Left kidney (tissue), 1 donor: ENCODE measurements at regions not wholly inside any gene's neighbourhood (a gene's known extent, or its start where the extent isn't known, plus 50 kb on each side); places are given as distances from the start of the nearest gene placed in this dataset.

Experiments
- DNase-seq: peaks from one replicate; pipeline ENCODE4 v3.0.0-alpha.2; 2013

DNA sequence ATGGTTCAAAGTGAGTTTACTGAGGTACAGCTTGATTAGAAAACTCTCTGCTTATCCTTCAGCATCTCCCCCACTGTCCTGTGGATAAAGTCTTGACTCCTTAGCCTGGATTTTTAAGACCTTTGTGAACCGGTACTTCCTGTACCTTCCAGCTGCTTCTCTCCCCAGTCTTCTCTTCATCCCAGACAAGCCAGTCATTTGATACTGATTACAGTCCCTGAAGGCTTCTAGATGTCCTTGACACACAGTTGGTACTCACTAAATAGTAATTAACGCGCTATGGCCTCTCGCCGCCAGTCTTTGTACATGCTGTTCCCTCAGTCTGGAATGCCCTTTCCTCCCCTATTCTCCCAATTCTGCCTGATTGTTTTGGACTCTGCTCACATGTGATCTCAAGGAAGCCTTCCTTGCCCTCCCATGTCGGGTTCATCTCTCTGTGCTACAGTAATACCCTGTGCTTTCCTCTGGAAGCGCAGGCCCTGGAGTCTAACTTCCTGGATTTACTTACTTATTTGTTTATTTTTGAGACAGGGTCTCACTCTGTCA, 50.6 kb upstream of the PTGR2 start:
- DNase-seq, result no peak

DNA sequence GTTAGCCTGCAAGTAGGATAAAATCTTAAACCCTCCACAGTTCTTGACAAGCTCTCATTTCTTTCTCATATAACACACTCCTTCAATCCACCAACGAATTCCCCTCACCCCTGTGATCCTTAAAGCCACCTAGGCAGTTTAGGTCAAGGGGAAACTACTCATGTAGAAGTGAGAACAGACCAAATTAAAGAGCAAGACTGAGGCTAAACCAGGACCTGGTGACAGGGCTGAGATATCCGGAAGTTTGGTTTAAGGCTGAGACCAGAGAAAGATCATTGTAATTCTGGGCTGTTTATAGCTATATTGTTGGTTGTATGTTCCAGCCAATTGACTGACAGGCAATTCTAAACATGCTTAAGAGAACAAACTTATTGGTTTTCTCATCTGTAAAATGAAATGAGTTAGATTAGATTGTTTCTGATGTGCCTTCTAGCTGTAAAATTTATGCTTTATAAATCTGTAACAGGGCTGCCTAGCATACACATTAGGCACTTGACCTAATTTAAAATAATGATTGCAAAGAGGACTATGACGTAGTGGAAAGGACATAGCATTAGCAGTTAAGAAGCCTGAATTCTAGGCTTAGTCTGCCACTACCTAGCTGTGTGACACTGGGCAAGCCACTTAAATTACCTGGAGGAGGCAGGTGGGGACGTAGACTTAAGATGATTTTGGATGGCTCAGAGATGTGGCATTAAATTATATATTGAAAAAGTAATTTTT, 53.9 kb upstream of the PTGR2 start:
- no peak for DNase-seq

DNA sequence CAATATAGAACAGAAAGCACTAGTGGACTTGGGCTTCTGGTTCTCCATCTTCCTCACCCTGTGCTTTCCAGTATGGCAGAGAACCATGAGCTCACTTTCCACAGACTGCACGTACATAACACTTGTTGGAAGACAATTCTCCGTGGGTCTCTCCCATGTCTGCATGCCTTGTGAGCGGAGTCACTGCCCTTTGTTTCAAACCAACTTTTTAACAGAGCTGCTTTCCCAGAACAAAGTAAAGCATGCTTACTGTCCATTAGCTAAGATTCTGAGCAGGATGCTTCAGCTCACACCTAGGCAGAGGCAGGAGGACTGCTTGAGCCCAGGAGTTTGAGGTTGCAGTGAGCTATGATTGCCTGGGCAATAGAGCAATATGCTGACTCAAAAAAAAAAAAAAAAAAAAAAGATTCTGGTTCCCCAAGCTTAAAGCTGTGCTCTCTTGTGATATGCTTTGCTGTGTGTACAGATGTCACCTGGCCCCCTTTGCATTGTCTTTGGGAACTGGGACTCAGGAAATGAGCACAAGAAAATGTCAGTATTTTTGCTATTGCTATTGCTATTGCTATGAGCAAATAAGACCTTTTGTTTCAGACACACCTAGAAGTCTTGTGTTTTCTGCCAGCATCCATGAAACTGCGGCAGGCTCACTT, 54.6 kb upstream of the PTGR2 start:
- DNase-seq, result no peak

DNA sequence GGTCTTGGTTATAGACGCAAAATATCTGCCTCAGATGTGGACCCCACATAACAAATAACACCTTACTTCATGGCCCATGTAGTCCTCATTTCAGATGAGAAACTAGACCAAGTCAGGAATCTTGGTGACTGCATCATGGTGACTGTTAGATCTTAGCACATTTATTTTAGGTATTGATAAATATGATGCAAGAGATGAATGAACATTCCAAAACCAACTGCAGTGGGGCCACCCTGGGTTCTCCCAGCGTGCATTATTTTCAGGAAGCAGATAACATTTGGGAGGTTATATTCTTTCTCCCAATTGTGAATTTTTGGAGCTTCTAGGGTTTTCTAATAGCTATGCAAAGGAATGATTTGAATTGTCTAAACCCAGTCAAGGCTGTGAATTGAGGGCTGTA, 55.2 kb upstream of the PTGR2 start:
- no peak for DNase-seq

DNA sequence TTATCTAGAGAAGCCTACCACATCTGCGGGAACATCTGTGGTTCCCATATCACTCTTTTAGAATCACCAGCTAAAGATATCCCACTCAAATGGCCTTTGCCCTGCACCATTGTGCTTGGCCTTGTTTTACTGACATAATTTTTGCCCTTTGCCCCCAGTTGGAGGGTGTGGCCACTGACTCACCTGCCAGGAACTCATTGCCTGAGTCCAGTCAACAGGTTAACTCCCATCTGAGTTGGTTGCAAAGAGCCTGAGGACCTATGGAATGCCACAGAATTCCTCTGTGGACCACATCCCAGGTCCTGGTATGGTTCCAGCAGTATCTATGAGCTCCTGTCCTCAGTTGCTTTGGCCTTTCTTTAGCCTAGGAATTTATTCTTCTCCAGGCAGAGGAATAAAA, 55.7 kb upstream of the PTGR2 start:
- no peak for DNase-seq

DNA sequence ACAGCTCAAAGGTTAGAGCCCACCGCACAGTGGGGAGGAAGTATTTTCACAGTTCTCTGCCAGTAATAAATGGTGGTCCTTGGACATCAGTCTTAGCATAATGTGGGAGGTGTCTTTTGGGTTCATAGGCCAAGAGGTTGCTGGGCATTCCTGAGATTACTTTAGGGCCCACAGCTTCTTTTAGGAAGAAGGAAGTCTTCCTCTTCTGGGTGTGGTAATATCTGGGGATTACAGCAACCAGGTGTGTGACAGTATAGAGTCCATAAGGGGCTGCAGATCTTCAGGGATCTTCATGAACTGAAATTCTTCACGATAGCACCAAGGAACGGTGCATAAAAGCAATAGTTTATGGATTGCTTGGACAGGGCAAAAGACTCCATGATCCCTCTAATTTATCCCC, 56.2 kb upstream of the PTGR2 start:
- no peak for DNase-seq

DNA sequence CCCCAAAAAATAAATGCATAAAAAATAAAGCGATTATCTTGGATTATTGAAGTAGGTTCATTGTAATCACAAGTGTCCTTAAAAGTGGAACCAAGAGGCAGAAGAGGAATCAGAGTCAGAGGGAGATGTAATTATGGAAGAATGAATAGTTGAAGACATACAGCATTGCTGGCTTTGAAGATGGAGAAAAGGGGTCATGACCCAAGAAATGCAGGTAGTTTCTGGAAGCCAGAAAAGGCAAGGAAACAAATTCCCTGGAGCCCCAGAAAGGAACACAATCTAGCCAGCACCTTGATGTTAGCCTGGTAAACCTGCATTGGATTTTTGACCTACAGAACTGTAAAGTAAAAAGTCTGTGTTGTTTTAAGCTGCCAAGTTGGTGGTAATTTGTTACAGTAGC, 57.5 kb upstream of the PTGR2 start:
- DNase-seq, result no peak

DNA sequence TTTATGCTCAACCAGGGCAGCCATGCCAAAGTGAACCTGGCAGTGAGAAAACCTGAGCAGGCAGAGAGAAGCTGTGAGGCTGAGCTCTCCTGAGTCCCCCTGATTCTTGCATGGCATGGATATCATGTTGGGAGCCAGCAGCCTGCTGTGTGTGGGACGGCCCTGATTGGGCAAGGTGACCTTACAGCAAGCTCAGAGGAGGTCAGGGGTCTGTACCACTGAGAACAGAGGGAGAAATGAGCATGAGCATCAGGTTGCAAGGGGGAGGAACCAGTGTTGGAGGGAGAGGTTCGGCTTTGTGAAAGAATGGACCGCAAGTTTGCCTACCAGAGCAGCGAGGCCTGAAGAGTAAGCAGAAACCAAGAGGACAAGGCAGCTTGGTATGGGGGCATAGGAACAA, 59.1 kb upstream of the PTGR2 start:
- no peak for DNase-seq

DNA sequence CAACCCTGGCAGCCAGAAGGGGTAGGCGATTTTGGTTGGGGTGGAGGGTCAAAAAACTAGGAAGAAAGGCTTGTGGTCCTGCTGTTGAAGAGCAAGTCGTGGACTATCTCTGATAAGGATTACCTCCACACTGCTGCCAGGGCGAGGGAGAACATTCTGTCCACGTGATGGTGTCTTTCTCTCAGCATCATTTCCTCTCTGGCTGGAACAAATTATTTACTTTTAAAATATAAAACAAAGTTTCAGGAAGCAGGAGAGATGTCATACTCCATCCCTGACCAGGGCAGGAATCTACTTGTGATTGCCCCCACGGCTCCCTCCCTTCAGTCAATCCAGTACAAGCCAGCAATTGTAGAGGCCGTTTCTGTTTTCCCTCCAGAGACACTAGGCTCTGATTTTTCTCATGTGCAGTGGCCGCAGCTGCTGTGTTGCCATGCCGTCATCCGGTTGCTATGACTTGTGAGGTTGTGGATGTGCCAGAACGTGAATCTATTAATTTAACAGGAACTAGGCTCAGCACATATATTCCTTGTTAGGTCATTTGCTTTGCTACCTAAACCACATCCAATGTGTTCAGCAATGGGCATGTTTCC, 61.5 kb upstream of the PTGR2 start:
- no peak for DNase-seq

DNA sequence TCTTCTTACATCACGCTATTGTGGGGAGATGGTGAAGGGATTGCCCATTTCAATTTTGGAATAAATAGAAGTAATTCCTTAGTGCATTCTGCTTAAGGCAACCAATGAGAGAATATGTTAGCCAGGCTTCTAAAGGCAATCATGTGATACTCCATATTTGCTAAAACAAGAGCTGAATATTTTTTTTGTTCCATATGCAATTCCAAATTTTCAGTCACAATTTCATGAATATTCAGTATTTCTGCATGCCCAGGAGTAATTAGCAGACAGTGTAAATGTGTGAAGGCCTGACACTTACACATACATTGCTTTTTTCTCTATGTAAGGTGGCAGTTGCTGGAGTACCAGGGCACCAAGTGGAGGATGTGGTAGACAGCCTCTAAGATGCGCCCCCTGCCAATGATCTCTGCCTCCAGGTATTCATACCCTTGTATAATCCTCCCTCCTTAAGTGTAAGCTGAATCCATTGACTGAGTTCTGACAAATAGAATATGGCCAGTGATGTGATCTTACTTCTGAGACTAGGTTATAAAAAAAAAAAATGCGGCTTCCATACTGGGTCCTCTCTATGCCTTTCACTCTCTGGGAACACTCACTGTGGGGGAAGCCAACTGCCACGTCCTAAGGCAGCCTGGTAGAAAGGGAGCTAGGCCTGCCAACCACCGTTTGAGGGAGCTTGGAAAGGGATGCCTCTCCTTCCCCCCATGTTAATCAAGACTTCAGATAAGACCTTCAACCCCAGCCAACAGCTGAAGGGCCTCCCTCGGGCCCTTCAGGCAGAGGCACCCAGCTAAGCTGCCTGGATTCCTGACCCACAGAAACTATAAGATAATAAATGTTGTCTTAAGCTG, 62.7 kb upstream of the PTGR2 start:
- no peak for DNase-seq

DNA sequence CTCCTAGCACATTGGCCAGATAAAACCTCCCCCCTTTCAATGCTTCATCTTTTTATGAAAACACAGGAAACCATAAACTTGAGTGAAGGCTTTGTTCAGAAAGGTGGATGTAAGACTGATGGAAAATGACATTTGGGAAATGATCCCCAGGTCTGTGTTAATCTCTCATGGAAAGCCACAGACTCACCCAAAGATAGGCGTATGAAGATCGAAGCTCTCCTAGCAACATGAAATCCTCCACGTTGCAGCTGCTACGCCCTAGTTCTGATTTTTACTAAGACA, 63.4 kb upstream of the PTGR2 start:
- DNase-seq, result no peak

DNA sequence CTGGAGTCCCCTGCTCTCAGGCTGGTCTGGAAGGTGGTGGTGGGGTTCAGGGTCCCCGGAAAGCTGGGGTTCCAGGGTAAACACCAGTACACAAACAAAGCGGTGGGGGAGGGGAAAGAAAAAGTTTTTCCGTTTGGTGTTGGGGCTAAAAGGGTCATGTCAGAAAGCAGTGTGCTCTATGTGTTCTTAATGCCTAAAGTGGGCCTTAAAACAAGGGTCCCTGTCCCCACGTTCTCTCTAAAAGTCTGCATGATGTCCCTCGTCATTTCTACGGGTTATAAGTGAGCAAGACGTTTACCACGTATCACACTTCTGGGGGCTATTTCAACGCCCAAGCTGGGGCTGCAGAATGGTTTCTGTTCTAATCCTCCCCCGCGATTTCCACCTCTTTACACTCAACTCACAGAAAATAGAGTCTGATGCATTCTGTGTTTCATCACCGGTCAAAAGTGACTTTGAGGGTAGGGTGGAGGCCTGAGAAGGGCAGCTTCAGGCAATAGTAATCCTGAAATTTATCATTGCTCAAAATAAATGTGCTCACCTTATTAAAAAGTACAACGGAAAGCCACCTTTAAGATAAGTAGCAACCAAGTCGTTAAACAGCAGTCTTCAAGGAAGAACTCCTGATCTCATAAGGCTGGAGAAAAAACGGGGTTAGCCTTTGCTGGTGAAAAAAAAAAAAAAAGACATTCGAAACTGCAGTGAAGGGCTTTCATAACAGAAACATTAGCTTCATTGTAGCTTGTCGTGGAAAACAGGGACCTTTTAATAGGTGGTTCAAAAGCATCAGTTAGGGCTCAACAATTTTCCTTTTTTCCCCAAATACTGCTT, 63.9 kb upstream of the PTGR2 start:
- DNase-seq, result no peak

DNA sequence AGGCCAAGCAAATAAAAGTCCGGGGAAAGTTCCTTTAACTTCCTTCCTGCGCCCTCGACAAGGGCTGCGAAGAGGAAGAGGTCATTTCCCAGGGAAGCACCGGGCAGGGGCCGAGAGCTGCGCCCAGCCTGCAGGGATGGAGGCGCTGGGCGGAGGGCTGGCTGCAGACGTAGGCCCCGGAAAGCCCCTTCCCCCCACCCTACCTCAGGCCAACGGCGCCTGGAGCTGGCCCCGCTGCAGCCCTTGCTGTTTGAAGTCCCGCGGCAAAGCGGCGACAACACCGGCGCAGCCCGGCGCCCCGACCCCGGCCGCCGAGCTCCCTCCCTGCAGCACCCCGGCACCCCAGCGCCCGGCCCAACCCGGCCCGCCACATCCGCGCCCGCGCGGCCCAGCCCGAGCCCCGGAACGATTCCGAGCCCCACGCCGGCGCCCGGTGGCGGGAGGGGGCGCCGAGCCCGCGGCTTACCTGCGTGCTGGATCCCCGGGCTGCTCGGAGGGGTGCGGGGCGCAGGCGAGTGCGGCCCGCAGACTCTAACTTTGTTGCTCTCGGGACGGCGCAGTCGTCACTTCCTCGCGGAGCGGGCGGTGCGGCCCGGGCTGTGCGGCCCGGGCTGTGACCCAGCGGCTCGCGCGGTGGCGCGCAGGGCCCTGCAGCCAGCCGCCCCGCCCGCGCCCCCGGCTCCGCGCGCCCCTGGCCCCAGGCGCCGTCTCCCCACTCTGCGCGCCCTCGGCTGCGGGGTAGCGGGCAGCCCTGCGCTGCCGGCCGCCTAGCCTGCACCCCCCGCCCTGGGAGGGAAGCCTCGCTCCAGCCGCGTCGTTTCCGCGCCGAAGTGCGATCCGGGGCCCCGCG, 64.8 kb upstream of the PTGR2 start:
- peak; percentile 55 for DNase-seq

DNA sequence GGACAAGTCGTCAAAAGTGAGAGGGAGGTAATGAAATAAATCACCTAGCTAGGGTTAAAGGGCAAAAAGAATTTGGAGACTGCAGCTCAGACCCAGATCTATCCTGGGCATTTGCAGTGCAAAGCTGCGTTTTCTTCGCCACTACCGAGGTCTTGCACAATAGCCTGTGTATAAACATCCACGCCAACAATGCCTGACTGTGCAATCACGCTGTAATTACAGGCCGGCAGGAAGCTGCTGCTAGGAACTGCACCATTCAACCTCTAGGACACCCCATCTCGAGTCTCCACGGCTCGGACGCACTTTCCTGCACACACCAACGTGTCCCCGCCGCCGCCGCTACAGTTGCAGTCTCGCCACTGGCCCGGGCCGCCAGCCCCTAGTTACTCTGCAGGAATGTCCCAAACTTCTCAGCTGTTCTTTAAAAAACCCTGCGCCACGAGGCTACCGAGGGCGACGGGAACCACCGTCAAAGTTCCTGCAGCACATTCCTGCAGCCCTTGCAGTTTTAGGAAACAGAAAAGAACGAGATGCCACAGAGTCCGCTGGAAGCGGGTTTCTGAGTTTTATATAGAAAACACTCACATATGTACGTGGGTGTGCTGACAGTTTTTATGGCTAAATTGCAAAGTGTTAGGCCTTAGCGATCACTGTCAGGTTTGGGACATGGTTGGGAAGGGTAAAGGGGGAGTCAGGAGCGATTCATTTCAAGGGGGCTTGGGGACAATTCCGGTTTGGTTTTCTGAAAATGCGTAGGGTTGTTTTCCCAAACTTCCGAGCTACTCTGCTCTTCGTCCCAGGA, 65.6 kb upstream of the PTGR2 start:
- DNase-seq, result no peak

DNA sequence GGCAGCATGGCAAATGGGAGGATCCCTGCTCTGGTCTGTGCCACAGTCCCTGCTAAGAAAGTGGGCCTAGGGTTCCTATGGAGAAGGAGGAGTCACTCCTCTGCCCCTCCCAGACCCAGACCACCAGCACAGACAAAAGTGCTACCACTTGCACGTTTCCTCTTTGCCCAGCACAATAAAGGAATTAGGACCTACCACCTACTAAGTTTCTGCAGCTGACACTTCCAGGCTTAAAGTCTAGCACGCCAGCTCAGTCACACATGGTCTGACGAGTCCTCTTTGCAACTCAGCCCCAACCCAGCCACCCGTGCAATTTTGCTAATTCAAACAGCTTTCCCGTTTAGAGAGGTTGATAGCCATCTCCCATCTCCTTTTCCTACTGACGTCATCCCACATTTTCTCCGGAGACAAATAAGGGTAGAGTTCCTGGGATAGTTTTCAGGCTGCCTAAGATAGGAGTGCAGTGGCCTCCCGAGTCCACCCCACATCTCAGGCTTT, 66.2 kb upstream of the PTGR2 start:
- DNase-seq, result no peak

DNA sequence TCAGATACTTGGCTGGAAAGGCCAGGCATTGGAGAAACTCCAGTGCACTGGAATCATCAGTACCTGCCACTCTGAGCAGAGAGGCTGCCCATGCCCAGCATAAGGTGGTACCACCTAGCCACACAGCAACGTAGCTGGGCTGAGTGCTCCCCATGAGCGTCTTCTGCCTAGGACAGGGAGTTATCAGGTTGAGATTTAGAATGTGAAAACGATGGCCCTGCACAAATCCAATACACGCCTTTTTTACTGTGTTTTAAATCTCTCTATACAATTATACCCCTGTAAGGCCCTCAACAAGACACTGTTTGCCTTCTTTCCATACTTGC, 66.7 kb upstream of the PTGR2 start:
- DNase-seq, result no peak

DNA sequence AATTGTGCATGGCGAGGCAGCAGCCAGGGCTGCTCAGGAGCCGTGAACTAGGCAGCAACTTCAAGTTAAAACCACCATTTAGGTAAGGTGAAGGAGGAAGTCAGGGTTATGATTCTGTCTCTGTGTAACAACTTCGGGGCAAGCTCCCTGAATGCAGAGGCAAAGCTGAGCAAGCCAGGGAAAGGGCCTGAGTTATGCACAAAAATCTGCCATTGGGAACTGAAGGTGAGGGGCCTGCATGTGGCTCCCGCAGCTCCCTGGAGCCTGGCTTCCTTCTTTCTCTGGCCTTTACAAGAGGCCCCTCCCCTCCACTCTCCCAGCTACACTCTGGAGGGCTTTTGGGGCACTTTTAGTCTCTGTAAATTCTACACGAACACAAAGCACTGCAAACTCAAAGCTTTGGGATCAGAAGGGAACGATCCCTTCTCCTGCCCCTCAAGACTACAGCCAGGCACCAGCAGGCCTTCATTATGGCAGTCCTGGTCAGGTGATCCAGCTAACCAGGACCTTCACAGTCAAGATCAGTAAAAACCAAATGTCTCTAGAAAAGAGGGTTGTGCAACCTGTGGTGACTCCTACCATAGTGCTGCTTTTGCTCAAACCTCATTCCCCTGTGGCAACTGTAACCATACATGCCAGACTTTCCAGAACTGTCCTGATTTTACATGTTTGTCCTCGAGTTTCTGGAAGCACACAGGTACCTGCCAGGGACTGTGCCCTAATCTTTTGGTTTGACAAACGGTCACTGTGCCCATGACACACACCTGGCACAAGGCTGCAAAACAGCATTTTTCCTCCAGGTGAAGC, 67.2 kb upstream of the PTGR2 start:
- DNase-seq, result no peak

DNA sequence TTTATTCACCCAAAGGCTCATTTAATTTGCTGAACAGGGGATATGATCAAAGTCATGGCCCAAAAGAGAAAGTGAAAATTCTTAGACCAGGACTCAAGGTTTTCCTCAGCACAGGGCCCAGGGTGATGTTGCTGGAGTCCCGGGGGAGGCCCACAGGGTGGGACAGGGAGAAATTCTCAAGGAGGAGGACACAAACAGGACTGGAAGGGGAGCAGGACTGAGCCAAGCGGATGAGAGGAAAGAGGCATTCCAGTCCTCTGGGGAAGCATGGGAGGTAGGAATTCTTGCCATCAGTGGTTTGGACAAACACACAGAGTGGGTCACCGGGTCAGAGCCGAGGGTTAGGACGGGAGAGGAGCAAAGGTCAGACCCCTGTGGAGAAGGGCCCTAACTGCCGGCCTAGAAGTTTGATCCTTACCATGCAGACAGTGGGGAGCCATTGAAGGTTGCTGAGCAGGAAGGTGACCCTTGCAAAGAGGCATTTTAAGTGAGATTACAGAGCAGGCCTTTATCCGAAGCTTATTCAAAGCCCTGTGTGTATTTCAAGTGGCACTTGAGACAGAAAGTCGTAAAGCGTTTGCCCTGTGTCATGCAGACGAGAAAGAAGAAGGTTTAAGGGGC, 68.4 kb upstream of the PTGR2 start:
- no peak for DNase-seq

DNA sequence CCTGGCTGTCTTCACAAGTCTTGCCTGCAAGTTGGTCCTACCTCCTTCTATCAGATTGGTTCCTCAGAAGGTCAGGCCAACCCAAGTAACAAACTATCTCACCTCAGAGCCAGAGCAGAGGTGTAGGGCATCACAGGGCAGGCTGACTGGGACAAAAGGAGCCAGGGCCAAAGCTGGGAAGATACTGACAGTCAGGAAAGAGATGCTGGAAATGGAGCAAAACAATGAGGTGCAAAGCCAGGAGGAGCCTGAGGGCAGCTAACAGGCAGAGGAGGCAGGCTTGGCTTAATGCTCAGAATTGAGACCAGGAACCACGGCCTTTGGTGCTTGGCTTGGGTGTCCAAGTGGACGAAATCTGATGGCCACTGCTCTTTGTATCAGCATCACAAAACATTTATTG, 68.4 kb upstream of the PNMA1 start:
- DNase-seq, result no peak
